ENCODE measurements at regions not wholly inside any gene's neighbourhood (a gene's known extent, or its start where the extent isn't known, plus 50 kb on each side); places are given as distances from the start of the nearest gene placed in this dataset.

DNA sequence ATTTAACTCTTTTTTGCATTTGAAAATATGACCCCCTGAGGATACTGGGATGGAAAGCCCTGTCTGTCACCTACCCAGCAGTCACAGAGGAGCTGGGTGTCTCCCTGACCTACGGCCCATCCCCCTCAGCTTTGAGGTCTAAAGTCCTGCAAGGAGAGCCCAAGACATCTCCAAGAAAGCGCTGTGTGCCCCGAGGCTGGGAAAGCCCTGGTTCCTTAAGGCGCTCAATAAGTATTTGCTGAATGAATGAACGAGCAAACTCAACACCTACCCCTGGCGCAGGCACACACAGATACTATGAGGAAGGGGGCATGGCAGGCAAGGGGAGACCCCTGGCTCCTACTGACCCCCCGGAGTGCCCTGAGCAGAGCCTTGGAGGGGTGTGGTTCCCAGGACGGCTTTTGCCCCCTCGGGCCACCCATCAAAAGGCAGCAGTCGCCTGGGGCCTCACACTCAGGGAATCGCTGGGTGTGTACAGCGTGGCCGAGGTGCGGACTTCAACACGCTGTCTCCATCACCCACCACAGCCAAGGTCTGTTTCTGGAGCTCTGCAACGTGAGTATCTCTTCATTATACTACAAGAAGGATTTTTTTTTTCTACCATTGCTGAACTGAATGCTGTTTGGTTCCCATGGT lies 211.6 kb downstream of the ERCC6L2 start:
- DNase-seq = no peak

DNA sequence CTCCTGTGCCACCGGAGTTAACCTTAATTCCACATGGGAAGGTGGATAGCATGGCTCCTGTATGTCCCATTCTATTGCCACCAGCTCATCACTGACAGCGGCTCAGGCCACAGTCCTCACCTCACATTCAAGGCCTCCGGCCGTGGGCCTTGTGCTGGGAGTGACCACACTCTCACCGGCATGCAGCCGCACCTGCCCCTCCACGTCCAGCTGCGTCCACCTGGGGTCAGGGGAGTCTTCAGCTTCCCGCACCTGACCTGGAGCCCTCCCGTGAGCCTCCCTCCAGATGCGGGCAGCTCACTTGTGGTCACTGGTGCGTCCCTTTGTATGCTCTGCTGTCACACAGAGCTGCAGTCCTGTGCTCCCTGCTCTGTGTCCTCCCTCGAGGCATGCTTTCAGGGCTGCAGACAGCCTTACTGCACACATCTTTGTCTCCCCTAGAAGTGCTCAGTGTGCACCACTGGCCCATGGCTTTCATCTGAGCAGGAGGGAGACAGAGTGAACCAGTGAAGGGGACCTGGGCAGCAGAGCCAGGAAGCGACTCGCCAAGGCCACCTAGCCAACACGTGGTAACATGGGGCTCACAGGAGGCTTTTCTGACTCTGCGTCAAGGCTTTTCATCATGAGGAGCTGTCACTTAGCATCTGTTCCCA lies 210.1 kb downstream of the ERCC6L2 start:
- no peak for DNase-seq

GRCh38 chr9:96084331-96084734 lies 208.8 kb downstream of the ERCC6L2 start:
- peak; percentile 57 for DNase-seq

DNA sequence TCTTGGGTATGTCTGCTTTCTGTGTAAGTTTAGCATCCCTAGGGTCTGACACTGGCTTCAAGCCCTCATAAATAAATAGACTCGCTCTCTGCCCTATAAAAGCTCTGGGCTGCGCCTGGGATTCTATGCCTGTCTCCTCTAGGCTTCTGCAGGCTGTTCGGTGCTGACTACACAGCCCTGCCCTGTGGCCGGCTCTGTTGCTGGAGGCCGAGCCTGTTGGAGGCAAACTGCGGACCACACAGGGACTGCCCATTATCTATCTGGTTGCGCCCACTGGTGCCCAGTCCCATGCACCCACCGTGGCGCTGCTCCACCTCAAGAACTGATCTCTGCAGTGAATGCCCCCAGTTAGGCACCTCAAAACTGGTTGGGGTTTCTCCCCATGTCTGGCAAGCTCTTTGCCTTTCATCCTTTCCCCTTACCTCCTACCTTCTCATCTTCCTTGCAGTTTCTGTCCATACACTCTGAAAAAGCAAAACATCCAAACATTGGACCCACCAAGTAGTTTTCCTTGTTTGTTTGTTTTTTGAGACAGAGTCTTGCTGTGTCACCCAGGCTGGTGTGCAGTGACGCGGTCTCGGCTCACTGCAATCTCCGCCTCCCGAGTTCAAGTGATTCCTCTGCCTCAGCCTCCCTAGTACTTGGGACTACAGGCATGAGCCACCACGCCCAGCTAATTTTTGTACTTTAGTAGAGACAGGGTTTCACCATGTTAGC lies 207.2 kb downstream of the ERCC6L2 start:
- DNase-seq = no peak

DNA sequence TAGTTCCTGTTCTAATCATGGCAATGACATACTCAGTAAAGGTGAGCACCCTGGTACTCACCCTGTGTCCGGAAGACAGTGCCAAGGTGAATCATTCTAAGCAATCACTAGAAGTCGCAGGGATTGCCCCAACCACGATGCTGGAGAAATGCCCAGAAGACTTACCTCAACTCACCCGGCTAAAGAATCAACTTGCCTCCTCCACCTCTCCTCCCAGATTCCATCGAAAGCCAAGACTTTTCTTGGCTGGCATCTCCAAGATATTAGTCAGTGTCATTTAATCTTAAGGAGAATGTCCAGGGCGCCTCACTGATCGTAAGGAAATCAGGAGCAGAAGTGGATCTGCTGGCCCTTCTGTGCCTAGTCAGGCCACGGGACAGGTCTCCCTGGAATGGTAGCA lies 204.9 kb downstream of the ERCC6L2 start:
- no peak for DNase-seq

DNA sequence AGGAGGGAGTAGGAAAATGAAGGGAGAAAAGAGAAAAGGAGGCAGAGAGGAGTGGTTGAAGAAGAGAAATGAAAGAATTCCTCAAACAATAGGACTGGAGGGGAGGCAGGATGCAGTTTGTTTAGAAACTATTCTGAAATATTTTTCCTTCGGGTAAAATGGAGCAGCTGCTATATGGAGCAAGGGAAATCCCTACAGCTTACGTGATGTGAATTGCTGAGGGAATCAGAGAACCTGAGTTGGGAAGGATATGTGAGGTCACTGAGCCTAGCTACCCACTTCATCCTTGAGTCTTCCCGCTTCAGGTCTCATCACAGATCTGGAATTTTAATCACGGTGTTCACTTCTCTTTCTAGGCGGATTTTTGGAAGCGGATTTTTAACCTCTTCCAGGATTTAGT lies 204.3 kb downstream of the ERCC6L2 start:
- DNase-seq = no peak

DNA sequence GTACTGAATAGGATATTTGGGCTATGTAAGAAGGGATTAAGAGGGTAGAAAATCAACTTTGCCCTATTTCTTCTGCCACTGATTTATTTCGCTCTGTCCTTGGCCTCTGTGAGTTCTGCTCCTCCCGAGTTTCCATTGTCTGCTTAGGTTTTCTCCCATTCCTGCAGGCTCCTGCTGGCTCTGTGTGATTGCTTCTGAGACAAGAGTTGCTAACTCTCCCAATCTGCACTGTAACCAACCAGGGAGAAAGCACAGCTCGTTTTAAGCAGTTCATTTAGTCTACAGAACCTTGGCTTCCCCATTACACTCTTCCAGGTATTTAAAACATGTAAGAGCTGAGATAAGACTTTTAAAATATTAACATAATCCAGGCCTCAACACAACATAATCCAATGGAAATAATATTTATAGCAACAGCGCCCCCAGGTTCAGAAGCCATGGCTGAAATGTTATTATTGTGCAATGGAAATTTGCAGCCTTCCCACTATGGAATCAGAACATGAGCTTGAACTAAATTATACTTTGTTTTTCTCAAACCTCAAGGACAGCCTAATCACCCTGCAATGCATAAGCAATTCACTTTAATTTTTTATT lies 203.5 kb downstream of the ERCC6L2 start:
- no peak for DNase-seq

DNA sequence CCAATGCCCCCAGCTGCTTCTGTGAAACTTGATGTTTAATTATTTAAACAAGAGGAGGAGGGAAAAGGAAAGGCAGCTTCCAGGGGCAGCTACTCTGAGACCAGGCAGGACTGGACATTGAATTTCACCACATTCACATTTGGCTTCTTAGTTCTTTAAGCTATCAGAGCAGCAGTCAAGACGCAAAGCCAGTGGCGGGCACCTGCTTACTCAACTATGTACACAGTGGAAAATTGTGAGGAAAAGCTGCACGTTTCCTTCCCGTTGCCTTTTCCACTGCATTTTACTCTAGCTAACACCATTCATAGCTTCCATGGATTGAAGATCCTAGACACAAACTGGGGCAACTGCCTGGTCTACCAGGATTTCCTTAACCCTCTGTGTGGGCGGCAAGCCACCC lies 200.3 kb downstream of the ERCC6L2 start:
- DNase-seq = no peak

DNA sequence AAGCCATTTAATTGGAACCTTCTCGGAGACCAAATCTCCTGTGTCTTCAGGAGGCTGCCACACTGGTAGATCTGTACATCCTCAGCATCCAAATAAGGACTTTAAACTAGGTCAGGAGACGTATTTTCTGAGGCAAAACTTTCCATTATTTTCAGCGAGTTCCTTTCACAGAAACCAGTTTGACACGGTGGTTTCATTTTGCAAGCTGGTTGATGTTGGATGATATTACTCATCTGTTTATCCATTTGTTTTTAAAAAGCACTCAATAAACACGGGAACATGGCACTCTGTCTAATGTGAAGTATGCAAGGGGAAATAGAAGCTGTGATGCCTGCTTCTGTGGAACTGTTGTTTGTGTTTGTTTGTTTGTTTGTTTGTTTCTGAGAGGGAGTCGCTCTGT lies 199.6 kb downstream of the ERCC6L2 start:
- DNase-seq = no peak

- no peak for DNase-seq
Measured at GRCh38 chr9:96073531-96074480, 198.3 kb downstream of the ERCC6L2 start.

GRCh38 chr9:96072930-96073329 lies 197.4 kb downstream of the ERCC6L2 start:
- DNase-seq = no peak

DNA sequence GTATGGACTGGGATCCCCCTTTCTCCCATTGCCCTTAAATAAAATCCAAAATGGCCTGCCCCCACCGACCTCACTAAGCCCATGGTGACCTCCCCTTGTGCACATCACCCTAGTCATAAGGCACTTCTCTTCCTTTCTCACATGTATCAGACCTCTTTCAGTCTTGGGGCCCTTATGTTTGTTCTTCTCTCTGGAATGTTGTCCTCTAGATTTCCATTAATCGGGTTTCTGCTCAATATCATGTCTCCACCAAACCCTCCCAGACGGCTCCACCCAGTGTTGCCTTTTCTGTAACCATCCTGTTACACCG lies 196.3 kb downstream of the ERCC6L2 start:
- no peak for DNase-seq

- no peak for DNase-seq
Measured at GRCh38 chr9:96071076-96071814, 195.8 kb downstream of the ERCC6L2 start.

GRCh38 chr9:96069629-96070220 lies 194.2 kb downstream of the ERCC6L2 start:
- DNase-seq = no peak

GRCh38 chr9:96068511-96068910 lies 193.0 kb downstream of the ERCC6L2 start:
- no peak for DNase-seq

DNA sequence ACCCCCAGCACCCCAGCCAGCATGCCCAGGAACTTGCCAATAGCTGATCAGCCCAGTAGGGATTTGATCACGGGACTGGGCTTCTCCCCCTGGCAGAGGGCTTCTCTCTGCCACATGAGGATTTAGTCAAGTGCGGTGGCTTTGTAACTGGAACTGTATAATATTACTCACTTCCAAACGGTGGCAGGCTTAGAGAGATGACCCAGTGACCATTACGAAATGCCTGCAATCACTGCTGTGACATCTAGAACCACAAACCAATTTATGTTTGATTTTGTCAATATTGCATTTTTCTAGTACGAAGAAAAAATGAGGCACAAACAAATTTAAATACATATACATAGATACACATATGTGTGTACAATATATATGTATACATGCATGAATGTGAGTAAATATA lies 192.1 kb downstream of the ERCC6L2 start:
- no peak for DNase-seq

GRCh38 chr9:96067004-96067403 lies 191.5 kb downstream of the ERCC6L2 start:
- peak; percentile 68 for DNase-seq

DNA sequence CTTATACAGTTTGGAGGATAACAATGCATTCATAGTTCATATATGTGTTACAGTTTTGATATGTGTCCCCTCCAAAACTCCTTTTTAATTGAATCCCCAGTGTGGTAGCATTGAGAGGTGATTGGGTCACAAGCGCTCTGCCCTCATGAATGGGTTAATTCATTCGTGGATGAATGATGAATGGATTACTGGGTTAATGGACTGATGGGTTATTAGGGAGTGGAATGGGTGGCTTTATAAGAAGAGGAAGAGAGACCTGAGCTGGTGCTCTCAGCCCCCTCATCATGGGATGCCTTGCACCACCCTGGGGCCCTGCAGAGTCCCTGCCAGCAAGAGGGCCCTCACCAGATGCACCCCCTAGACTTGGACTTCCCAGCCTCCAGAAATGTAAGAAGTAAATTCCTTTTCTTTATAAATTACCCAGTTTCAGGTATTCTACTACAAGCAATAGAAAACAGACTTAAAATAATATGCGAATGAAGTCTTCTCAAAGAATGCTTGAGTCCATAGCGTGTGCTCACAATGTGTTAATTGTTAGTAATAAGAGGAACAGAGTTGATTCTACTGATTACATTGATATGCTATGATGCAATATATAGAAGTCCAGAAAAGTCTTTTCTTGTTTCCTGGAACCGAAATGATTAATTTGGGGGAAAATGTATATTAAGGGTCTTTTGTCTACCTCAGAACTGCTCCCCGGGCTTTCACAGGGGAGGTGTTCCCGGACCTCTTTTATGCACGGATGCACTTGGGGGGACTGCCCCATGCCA lies 190.2 kb downstream of the ERCC6L2 start:
- no peak for DNase-seq

DNA sequence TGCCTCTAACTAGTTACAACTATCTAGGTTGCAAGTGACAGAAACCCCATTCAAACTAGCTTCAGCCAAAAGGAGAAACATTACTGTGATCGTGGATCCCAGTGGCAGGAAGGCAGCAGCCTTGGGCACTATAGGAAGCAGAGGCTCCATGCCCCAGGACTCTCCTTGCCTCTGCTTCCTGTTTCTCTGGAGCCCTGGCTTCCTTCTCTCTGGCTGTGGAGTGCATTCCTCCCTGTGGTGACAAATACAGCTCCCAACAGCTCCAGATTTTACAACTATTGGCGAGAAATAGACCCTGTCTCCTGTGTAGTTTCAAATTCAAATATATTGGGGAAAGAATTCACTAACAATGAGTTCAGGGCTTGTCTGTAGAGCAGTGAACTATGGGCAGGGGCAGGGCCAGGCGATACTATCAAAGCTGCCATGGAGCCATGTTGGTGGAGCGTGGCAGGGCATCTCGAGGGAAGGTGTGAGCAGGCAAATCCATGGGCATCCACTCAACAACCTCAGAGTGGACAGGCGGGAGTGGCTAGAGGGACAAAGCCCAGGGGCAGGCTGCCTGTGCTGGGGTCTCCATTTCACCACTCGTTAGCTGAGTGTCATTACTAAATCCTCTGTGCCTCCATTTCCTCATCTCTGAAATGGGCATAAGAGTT lies 189.5 kb downstream of the ERCC6L2 start:
- no peak for DNase-seq

- DNase-seq = no peak
Measured at GRCh38 chr9:96062854-96063253, 187.4 kb downstream of the ERCC6L2 start.
